HG03045 (cell line): ENCODE measurements at regions not wholly inside any gene's neighbourhood (a gene's known extent, or its start where the extent isn't known, plus 50 kb on each side); places are given as distances from the start of the nearest gene placed in this dataset.

ENCODE experiments used
- ATAC-seq: cut with Tn5 transposase; IDR thresholded peaks from one replicate; pipeline ENCODE4 v1.9.1; 2021; ENCODE audit warnings: mild to moderate bottlenecking, moderate library complexity; ENCODE audit not compliant: unreplicated experiment

GRCh38 chr14:96637521-96637920 lies 135.3 kb downstream of the PAPOLA start:
- ATAC-seq = no peak

GRCh38 chr14:96638041-96638855 lies 136.1 kb downstream of the PAPOLA start:
- ATAC-seq = no peak

GRCh38 chr14:96639550-96639949 lies 137.4 kb downstream of the PAPOLA start:
- ATAC-seq = no peak

- ATAC-seq = no peak
These were observed 146.5 kb downstream of the PAPOLA start for GRCh38 chr14:96648506-96649326.

DNA sequence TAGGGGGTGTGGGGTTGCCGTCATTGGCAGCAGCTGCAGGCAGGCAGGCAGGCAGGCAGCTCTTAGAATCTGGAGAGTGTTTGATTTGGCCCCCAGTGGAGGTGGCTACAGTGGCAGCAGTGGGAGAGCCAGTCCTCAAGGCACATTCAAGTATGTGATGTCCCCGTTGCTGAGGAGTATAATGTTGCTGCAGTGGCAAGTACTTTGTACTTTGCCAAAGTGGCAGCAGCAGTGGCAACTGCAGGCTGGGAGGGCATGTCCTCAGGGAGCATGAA lies 147.1 kb downstream of the PAPOLA start:
- ATAC-seq = no peak

- no peak for ATAC-seq
These were observed 143.6 kb upstream of the VRK1 start for GRCh38 chr14:96653597-96653996.

DNA sequence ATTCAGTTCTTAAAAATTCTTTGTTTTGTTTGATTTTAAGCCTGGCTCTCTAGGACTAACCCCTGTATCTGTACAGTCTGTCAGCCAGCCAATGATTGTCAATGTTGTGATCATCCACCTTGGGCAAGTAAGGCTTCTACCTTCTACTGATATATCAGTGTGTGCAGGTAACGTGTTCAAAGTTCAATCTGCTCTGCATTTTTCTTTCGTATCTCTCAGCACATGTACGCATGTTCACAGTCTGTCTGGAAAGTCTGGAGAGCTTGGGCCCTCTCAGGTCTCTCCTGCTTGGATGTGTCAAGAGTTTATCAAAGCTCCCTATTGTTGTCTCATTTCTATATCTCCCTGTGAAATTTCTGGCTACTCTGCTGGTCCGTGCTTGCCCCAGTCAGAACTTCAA lies 138.6 kb upstream of the VRK1 start:
- ATAC-seq = no peak

DNA sequence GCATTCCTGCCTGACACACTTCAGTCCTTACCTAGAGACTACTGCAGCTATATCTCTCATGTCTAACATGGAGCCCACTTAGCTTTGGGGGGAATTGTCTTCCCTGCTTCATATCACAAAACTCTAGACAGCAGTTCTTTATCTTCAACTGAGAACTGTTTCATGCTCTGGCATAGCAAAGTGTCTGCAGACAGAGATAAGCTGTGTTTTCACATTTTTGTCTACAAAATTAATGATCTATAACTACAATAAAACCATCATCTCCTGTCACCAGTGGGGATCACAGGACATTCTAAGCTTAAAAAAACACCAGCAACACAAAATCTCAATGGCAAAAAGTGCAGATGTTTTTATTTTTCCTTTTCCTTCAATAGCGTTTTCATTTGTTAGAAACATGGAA lies 137.1 kb upstream of the VRK1 start:
- no peak for ATAC-seq

- ATAC-seq = no peak
These were observed 136.5 kb upstream of the VRK1 start for GRCh38 chr14:96660667-96661066.

DNA sequence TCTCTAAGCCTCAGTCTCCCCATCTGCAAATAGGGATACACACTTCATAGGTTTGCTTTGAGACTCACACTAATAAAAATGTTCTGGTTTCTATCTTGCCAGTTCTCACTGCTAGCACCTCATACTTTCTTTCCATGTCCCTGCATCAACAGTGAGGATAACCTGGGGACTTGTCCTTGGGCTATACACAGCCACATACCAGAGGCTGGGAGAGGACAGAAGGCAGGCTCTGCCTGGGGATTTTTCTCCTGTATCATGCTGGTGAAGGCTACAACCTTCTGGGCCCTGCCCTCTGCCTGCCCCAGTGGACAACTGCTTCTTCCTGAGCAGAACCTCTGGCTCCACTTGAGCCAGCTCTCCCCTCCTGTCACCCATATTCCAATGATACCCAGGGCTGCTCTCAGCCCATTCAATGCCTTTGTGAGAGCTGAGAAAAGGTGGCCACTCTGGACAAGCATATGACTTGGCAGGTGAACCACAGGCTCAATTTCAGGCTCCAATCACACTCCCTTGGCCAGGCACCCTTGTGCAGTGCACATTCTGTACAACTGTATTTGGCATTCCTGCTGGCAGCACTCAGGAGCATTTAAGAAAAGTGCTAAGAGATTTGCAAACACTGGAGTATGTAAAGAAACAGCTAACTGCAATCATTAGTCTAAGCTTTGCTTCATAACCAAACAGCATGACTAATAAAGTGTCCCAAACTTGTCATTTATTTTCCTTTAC lies 135.8 kb upstream of the VRK1 start:
- ATAC-seq = no peak

- ATAC-seq = no peak
These were observed 134.8 kb upstream of the VRK1 start for GRCh38 chr14:96662116-96662970.

DNA sequence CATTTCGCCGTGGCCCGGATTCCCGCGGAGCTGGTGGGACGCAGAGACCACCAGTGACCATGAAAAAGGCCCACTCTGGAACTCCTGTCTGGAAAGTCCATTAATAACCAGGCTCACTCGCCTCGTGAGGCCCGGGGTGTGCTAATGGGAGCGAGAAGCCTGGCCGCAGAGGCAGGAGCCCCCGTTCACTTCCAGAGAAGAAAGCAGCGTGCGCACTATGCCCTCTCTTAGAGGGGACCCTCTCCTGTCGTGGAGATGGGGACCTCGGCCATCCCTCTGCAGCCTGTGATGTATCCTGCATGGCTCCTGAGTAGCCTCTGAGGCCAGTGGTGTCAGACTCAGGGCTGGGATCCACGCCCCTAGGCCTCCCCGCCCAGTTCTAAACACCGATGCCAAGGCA lies 134.1 kb upstream of the VRK1 start:
- no peak for ATAC-seq

DNA sequence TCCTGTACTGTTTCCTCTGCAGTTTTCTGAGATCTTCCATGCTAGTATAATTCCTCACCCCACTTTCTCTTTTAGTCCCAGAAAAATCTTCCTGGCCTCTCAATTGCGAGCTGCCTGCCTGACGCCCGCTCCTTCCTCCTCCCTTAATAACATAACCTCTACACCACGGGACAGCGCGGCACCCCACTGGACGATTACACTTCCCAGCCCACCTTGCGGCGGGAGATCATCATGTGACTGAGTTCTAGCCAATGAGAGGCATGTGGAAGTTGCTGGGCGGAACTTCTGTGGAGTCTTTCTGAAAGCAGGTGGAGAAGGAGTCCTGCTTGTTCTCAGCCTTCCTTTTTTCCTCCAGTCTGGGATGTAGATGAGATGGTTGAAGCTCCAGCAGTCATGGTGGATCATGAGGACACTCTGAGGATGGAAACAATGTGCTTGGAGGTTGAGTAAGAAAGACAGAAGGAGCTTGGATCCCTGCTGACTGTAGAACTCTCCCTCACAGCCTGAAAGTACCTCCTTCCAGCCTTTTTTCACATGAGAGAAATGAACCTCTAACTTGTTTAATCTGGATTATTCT lies 133.6 kb upstream of the VRK1 start:
- no peak for ATAC-seq

GRCh38 chr14:96666088-96666487 lies 131.1 kb upstream of the VRK1 start:
- ATAC-seq = no peak

GRCh38 chr14:96670391-96670790 lies 126.8 kb upstream of the VRK1 start:
- no peak for ATAC-seq

- ATAC-seq = no peak
These were observed 126.0 kb upstream of the VRK1 start for GRCh38 chr14:96671218-96671617.

DNA sequence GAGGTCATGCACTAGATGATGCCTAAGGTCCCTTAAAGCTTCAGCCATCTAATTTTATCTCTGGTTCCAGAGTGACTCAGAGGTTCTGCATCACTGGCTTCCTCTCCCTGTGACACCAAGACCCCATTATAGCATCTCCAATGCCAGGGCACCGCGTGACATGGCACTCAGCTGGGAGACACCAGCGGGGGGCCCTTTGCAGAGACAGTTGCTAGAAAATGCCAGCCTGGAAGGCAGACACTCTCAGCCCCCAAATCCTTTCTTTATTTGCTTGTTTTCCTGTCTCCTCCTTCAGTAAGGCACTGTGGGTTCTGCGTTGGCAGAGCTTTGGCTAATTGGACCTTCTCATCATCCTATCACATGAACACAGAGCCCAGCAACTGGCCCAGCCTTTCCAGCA lies 123.5 kb upstream of the VRK1 start:
- no peak for ATAC-seq

GRCh38 chr14:96674121-96674520 lies 123.1 kb upstream of the VRK1 start:
- ATAC-seq = no peak

GRCh38 chr14:96676166-96676565 lies 121.0 kb upstream of the VRK1 start:
- ATAC-seq = no peak

GRCh38 chr14:96681829-96682228 lies 115.4 kb upstream of the VRK1 start:
- ATAC-seq = no peak

DNA sequence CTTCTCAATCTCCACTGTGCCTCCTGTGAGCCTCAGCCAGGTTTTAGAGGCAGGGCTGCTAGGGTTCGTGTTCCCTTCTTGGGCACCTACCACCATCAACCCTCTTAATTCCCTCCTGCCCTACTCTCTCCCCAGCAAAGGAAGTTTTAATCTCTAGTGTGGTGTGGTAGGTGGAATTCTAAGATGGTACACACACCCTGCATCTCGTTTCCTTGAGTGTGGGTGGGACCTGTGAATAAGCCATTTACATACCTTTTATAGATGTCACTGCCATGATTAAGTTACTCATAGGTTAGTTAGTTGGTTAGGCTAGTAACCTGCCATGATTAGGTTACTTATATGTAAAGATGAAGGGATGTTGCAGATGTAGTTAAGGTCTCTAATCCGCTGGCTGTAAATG lies 114.8 kb upstream of the VRK1 start:
- no peak for ATAC-seq
